Tibial nerve (tissue), 4 donors: ENCODE measurements at regions not wholly inside any gene's neighbourhood (a gene's known extent, or its start where the extent isn't known, plus 50 kb on each side); places are given as distances from the start of the nearest gene placed in this dataset.

Experiments
- EP300 ChIP-seq, 2 donors: sonication (generic); formaldehyde crosslinking; IDR thresholded peaks; one replicate each; pipeline ENCODE4 v1.6.1; 2017; ENCODE audit warnings: antibody characterized with exemption in 2 of 2, mild to moderate bottlenecking in 1 of 2
- POLR2A ChIP-seq, 2 donors: fragments of 450-650 bp; IDR thresholded peaks; one replicate each; pipeline ENCODE4 v1.6.1; 2017; ENCODE audit warnings: antibody characterized with exemption in 2 of 2, mild to moderate bottlenecking in 2 of 2, moderate library complexity in 2 of 2
- TF ChIP-seq, protein P1 (sequence below), 5 experiments: fragments of 200-600 bp in 3 of 5; fragments of 450-650 bp in 2 of 5; sonication (generic) in 3 of 5; IDR thresholded peaks; one replicate each; pipeline ENCODE4 v1.5.1; 2016 to 2019; ENCODE audit warnings: antibody characterized with exemption in 5 of 5, mild to moderate bottlenecking in 3 of 5, moderate library complexity in 2 of 5

DNA sequence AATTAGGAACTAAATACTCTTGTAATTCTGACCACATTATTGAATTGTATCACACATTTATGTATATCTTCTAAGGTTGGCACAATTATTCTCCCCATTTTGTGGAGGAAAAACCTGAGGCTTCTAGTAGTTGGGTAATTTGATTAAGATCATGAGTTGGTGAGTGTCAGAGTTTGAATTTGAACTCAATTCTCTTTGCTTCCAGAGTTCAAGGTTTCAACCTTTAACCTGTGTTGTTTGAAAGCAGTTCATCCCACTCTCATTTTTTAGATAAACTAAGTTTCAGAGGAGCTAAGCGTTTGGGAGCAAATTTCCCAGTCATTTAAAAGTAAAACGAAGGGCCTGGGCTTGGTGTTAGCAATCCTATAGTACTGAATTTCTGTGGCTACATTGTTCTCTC, 293.4 kb downstream of the ADGRL2 start:
- TF ChIP-seq EP300 (IDR thresholded peaks at IDR 0.05) (no peak), POLR2A (IDR thresholded peaks at IDR 0.05) (no peak)
- TF ChIP-seq, protein P1, sequence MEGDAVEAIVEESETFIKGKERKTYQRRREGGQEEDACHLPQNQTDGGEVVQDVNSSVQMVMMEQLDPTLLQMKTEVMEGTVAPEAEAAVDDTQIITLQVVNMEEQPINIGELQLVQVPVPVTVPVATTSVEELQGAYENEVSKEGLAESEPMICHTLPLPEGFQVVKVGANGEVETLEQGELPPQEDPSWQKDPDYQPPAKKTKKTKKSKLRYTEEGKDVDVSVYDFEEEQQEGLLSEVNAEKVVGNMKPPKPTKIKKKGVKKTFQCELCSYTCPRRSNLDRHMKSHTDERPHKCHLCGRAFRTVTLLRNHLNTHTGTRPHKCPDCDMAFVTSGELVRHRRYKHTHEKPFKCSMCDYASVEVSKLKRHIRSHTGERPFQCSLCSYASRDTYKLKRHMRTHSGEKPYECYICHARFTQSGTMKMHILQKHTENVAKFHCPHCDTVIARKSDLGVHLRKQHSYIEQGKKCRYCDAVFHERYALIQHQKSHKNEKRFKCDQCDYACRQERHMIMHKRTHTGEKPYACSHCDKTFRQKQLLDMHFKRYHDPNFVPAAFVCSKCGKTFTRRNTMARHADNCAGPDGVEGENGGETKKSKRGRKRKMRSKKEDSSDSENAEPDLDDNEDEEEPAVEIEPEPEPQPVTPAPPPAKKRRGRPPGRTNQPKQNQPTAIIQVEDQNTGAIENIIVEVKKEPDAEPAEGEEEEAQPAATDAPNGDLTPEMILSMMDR (IDR thresholded peaks at IDR 0.05): no peak
